ENCODE measurements at regions not wholly inside any gene's neighbourhood (a gene's known extent, or its start where the extent isn't known, plus 50 kb on each side); places are given as distances from the start of the nearest gene placed in this dataset.

GRCh38 chr12:115210533-115211252 lies 526.7 kb upstream of the TBX3 start:
- intact Hi-C loops (cut with micrococcal nuclease): no loop called here
- H3K27ac Mint-ChIP-seq: no peak overlapping the region
- no peaks in the 10 kb centered on the region for H3K9me3 Mint-ChIP-seq
- no peak for DNase-seq
- no peaks in the 10 kb centered on the region for H3K4me1 Mint-ChIP-seq
- H3K27me3 Mint-ChIP-seq: no peaks in the 10 kb centered on the region
- no peak overlapping the region for H3K4me3 Mint-ChIP-seq
- H3K36me3 Mint-ChIP-seq (ENCODE audit: low read depth): no peaks in the 10 kb centered on the region

- no peak overlapping the region for H3K4me3 Mint-ChIP-seq
- H3K27me3 Mint-ChIP-seq: no peaks in the 10 kb centered on the region
- H3K36me3 Mint-ChIP-seq (ENCODE audit: low read depth): no peaks in the 10 kb centered on the region
- DNase-seq: no peak
- H3K4me1 Mint-ChIP-seq: no peaks in the 10 kb centered on the region
- no peaks in the 10 kb centered on the region for H3K9me3 Mint-ChIP-seq
- intact Hi-C loops (cut with micrococcal nuclease): no loop called here
- H3K27ac Mint-ChIP-seq: no peak overlapping the region
Observed at GRCh38 chr12:115209230-115209629, 525.3 kb upstream of the TBX3 start.

GRCh38 chr12:115208098-115208497 lies 524.1 kb upstream of the TBX3 start:
- no peak for DNase-seq
- Mint-ChIP-seq H3K9me3 (no peaks in the 10 kb centered on the region), H3K4me3 (no peak overlapping the region), H3K27ac (no peak overlapping the region), H3K4me1 (no peaks in the 10 kb centered on the region), H3K27me3 (no peaks in the 10 kb centered on the region), H3K36me3 (ENCODE audit: low read depth) (no peaks in the 10 kb centered on the region)
- intact Hi-C loops (cut with micrococcal nuclease): no loop called here

- H3K27ac Mint-ChIP-seq: no peak overlapping the region
- DNase-seq: no peak
- no peaks in the 10 kb centered on the region for H3K27me3 Mint-ChIP-seq
- no peak overlapping the region for H3K4me3 Mint-ChIP-seq
- intact Hi-C loops (cut with micrococcal nuclease): no loop called here
- H3K36me3 Mint-ChIP-seq (ENCODE audit: low read depth): no peaks in the 10 kb centered on the region
- H3K9me3 Mint-ChIP-seq: no peaks in the 10 kb centered on the region
- no peaks in the 10 kb centered on the region for H3K4me1 Mint-ChIP-seq
Observed at GRCh38 chr12:115207216-115207915, 523.4 kb upstream of the TBX3 start.

GRCh38 chr12:115206801-115207200 lies 522.8 kb upstream of the TBX3 start:
- no peak overlapping the region for H3K4me3 Mint-ChIP-seq
- DNase-seq: no peak
- H3K27me3 Mint-ChIP-seq: no peaks in the 10 kb centered on the region
- H3K36me3 Mint-ChIP-seq (ENCODE audit: low read depth): no peaks in the 10 kb centered on the region
- no peaks in the 10 kb centered on the region for H3K9me3 Mint-ChIP-seq
- intact Hi-C loops (cut with micrococcal nuclease): no loop called here
- H3K4me1 Mint-ChIP-seq: no peaks in the 10 kb centered on the region
- no peak overlapping the region for H3K27ac Mint-ChIP-seq

- DNase-seq: no peak
- Mint-ChIP-seq H3K36me3 (ENCODE audit: low read depth) (no peaks in the 10 kb centered on the region), H3K27me3 (no peaks in the 10 kb centered on the region), H3K27ac (no peak overlapping the region), H3K9me3 (no peaks in the 10 kb centered on the region), H3K4me3 (no peak overlapping the region), H3K4me1 (no peaks in the 10 kb centered on the region)
- intact Hi-C loops (cut with micrococcal nuclease): no loop called here
Observed at GRCh38 chr12:115205755-115206308, 521.9 kb upstream of the TBX3 start.

- H3K9me3 Mint-ChIP-seq: no peaks in the 10 kb centered on the region
- H3K27me3 Mint-ChIP-seq: no peaks in the 10 kb centered on the region
- no peak for DNase-seq
- H3K27ac Mint-ChIP-seq: no peak overlapping the region
- no peaks in the 10 kb centered on the region for H3K36me3 Mint-ChIP-seq (ENCODE audit: low read depth)
- no peak overlapping the region for H3K4me3 Mint-ChIP-seq
- H3K4me1 Mint-ChIP-seq: no peaks in the 10 kb centered on the region
- intact Hi-C loops (cut with micrococcal nuclease): no loop called here
Observed at GRCh38 chr12:115204957-115205754, 521.2 kb upstream of the TBX3 start.

GRCh38 chr12:115203701-115204100 lies 519.7 kb upstream of the TBX3 start:
- Mint-ChIP-seq H3K27ac (no peak overlapping the region), H3K27me3 (no peaks in the 10 kb centered on the region), H3K9me3 (no peaks in the 10 kb centered on the region), H3K36me3 (ENCODE audit: low read depth) (no peaks in the 10 kb centered on the region), H3K4me1 (no peaks in the 10 kb centered on the region), H3K4me3 (no peak overlapping the region)
- DNase-seq: no peak
- intact Hi-C loops (cut with micrococcal nuclease): no loop called here

- no peaks in the 10 kb centered on the region for H3K27me3 Mint-ChIP-seq
- no peak for DNase-seq
- no peaks in the 10 kb centered on the region for H3K4me1 Mint-ChIP-seq
- no peaks in the 10 kb centered on the region for H3K9me3 Mint-ChIP-seq
- no peak overlapping the region for H3K4me3 Mint-ChIP-seq
- intact Hi-C loops (cut with micrococcal nuclease): no loop called here
- no peak overlapping the region for H3K27ac Mint-ChIP-seq
- H3K36me3 Mint-ChIP-seq (ENCODE audit: low read depth): no peaks in the 10 kb centered on the region
Observed at GRCh38 chr12:115201966-115202365, 518.0 kb upstream of the TBX3 start.

GRCh38 chr12:115199831-115200230 lies 515.9 kb upstream of the TBX3 start:
- H3K4me1 Mint-ChIP-seq: no peaks in the 10 kb centered on the region
- H3K4me3 Mint-ChIP-seq: no peak overlapping the region
- H3K27me3 Mint-ChIP-seq: no peaks in the 10 kb centered on the region
- H3K9me3 Mint-ChIP-seq: no peaks in the 10 kb centered on the region
- DNase-seq: no peak
- H3K27ac Mint-ChIP-seq: no peak overlapping the region
- H3K36me3 Mint-ChIP-seq (ENCODE audit: low read depth): no peaks in the 10 kb centered on the region
- intact Hi-C loops (cut with micrococcal nuclease): no loop called here

- no peaks in the 10 kb centered on the region for H3K4me1 Mint-ChIP-seq
- H3K36me3 Mint-ChIP-seq (ENCODE audit: low read depth): no peaks in the 10 kb centered on the region
- intact Hi-C loops (cut with micrococcal nuclease): no loop called here
- no peak overlapping the region for H3K4me3 Mint-ChIP-seq
- no peak overlapping the region for H3K27ac Mint-ChIP-seq
- H3K27me3 Mint-ChIP-seq: no peaks in the 10 kb centered on the region
- peaks cover 4% of the 10 kb centered on the region for H3K9me3 Mint-ChIP-seq
- DNase-seq: no peak
Observed at GRCh38 chr12:115194857-115195256, 510.9 kb upstream of the TBX3 start.

GRCh38 chr12:115194448-115194847 lies 510.5 kb upstream of the TBX3 start:
- Mint-ChIP-seq H3K27ac (no peak overlapping the region), H3K4me1 (no peaks in the 10 kb centered on the region), H3K9me3 (peaks cover 6% of the 10 kb centered on the region), H3K27me3 (no peaks in the 10 kb centered on the region), H3K36me3 (ENCODE audit: low read depth) (no peaks in the 10 kb centered on the region), H3K4me3 (no peak overlapping the region)
- no peak for DNase-seq
- intact Hi-C loops (cut with micrococcal nuclease): no loop called here

- peaks cover 6% of the 10 kb centered on the region for H3K9me3 Mint-ChIP-seq
- no peak overlapping the region for H3K4me3 Mint-ChIP-seq
- intact Hi-C loops (cut with micrococcal nuclease): no loop called here
- DNase-seq: no peak
- no peaks in the 10 kb centered on the region for H3K4me1 Mint-ChIP-seq
- H3K36me3 Mint-ChIP-seq (ENCODE audit: low read depth): no peaks in the 10 kb centered on the region
- no peaks in the 10 kb centered on the region for H3K27me3 Mint-ChIP-seq
- H3K27ac Mint-ChIP-seq: no peak overlapping the region
Observed at GRCh38 chr12:115191342-115191741, 507.4 kb upstream of the TBX3 start.

Measured in activated CD4-positive, alpha-beta T cell treated with anti-CD3 and anti-CD28 coated beads, Interleukin-2, amount 10 ng/mL, durations not matched to agents 24 days and 14 days (primary cell).